SK-N-MC (cell line): ENCODE measurements at regions not wholly inside any gene's neighbourhood (a gene's known extent, or its start where the extent isn't known, plus 50 kb on each side); places are given as distances from the start of the nearest gene placed in this dataset.

Experiments
- EZH2 ChIP-seq: fragments of 200-600 bp; sonication (generic); IDR thresholded peaks from one replicate; pipeline ENCODE4 v1.6.1; 2017; ENCODE audit warnings: antibody characterized with exemption
- POLR2AphosphoS5 ChIP-seq: IDR thresholded peaks from 2 replicates; pipeline ENCODE4 v1.6.1; 2012; ENCODE audit warnings: mild to moderate bottlenecking, low read depth, low read length, borderline replicate concordance

DNA sequence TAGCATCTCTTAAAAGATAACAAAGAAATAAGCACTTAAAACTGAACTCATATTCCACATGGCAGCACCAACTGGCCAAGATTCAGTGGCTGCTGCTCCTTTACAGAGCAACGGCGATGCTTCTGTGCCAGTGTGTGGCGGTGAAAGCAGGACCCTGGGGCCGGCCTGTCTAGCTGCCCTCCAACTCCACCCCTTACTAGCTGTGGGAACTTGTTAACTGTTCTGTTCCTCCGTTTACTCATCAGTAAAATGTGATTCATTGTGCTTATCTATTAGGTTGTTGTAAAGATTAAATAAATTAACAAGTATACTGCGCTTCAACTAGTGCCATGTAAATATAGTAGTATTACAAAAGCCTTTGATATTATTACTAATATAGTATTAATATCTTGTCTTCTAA, 133.2 kb downstream of the GDAP2 start:
- no peak for TF ChIP-seq POLR2AphosphoS5
- no peak for TF ChIP-seq EZH2
